GM12878 (cell line): ENCODE measurements at regions not wholly inside any gene's neighbourhood (a gene's known extent, or its start where the extent isn't known, plus 50 kb on each side); places are given as distances from the start of the nearest gene placed in this dataset.

Experiments
- ATAC-seq: fragments of 200-7000 bp; cut with Tn5 transposase; 3 replicates; pipeline ENCODE4 v1.9.1; 2020; ENCODE audit warnings: mild to moderate bottlenecking, moderate library complexity
- BruUV-seq: library from RNA; stranded (reverse); fragments of 400-500 nt; replicated peaks from 2 replicates; lab custom pipeline; 2021; lab: Mats Ljungman, UMichigan
- CTCF ChIA-PET: fragments of 300-600 bp; sonication (Branson Sonifier 250); formaldehyde crosslinking; extraction: SDS; loops from one replicate; lab custom pipeline; 2021; ENCODE audit warnings: inconsistent platforms; lab: Yijun Ruan, JAX
- POLR2A ChIA-PET: fragments of 350-600 bp; formaldehyde crosslinking; extraction: SDS; loops from one replicate; lab custom pipeline; 2021; ENCODE audit warnings: inconsistent platforms; lab: Charles Lee
- RAD21 ChIA-PET: fragments of 300-600 bp; sonication (Branson Sonifier 250); formaldehyde crosslinking; loops from one replicate; lab custom pipeline; 2023; ENCODE audit warnings: antibody characterized with exemption; ENCODE audit not compliant: unreplicated experiment; lab: Charles Lee
- SMC1A ChIA-PET: fragments of 300-600 bp; sonication (Branson Sonifier 250); formaldehyde crosslinking; loops from one replicate; lab custom pipeline; 2023; ENCODE audit not compliant: unreplicated experiment, uncharacterized antibody; lab: Charles Lee
- DNase-seq: peaks from one replicate; pipeline ENCODE4 v3.0.0-alpha.2; 2011; ENCODE audit warnings: low read depth, low spot score
- FAIRE-seq: peaks from 3 replicates; lab custom pipeline; 2011; peaks lifted over from hg19 to GRCh38; lab: Jason Lieb, UNC
- H2AFZ ChIP-seq: 2 replicates; pipeline ENCODE4 v1.6.0; 2011; ENCODE audit warnings: low read depth, low read length, control low read depth; ENCODE audit not compliant: control insufficient read depth
- H3K27ac ChIP-seq: 2 replicates; pipeline ENCODE4 v1.5.1; 2011; ENCODE audit warnings: control low read depth; ENCODE audit not compliant: control insufficient read depth, insufficient read depth
- H3K27me3 ChIP-seq, 2 experiments: replicated peaks in 1 of 2; 2 replicates each; pipeline versions ENCODE4 v1.6.0 to v1.6.1; 2011; ENCODE audit warnings: low read length in 1 of 2; ENCODE audit not compliant: control insufficient read depth in 2 of 2, insufficient read depth in 2 of 2
- H3K36me3 ChIP-seq, 2 experiments: 2 replicates each; pipeline ENCODE4 v1.5.1; 2011; ENCODE audit warnings: low read length in 1 of 2; ENCODE audit not compliant: control insufficient read depth in 2 of 2, insufficient read depth in 2 of 2
- H3K4me1 ChIP-seq: 2 replicates; pipeline ENCODE4 v1.6.1; 2011; ENCODE audit warnings: mild to moderate bottlenecking, low read length, moderate library complexity, mixed read lengths; ENCODE audit not compliant: control insufficient read depth, insufficient read depth
- H3K4me2 ChIP-seq: 2 replicates; pipeline ENCODE4 v1.6.0; 2011; ENCODE audit warnings: control low read depth; ENCODE audit not compliant: control insufficient read depth, insufficient read depth
- H3K4me3 ChIP-seq: fragments of 200-600 bp; sonication (generic); 2 replicates; pipeline ENCODE4 v1.5.1; 2016
- H3K79me2 ChIP-seq: 2 replicates; pipeline ENCODE4 v1.6.0; 2011; ENCODE audit warnings: low read length; ENCODE audit not compliant: control insufficient read depth, insufficient read depth
- H3K9ac ChIP-seq: 2 replicates; pipeline ENCODE4 v1.8.0; 2011; ENCODE audit warnings: low read length, control low read depth, mixed read lengths; ENCODE audit not compliant: control insufficient read depth, insufficient read depth
- H3K9me3 ChIP-seq: replicated peaks from 3 replicates; pipeline ENCODE4 v1.5.1; 2011; ENCODE audit warnings: mild to moderate bottlenecking, low read length; ENCODE audit not compliant: control insufficient read depth, insufficient read depth
- H4K20me1 ChIP-seq: 2 replicates; pipeline ENCODE4 v1.6.0; 2011; ENCODE audit not compliant: control insufficient read depth, insufficient read depth
- CHD1 ChIP-seq: IDR thresholded peaks from 2 replicates; pipeline ENCODE4 v1.6.1; 2012; ENCODE audit warnings: low read depth, low read length, improper control_type of control experiment
- DPF2 ChIP-seq: fragments of 450-650 bp; IDR thresholded peaks from 2 replicates; pipeline ENCODE4 v1.6.1; 2017; ENCODE audit warnings: mild to moderate bottlenecking
- E2F4 ChIP-seq: IDR thresholded peaks from 2 replicates; pipeline ENCODE4 v1.6.1; 2012; ENCODE audit warnings: low read depth, low read length, improper control_type of control experiment
- EGR1 ChIP-seq, 2 experiments: IDR thresholded peaks; 1 replicate in 1 of 2; 2 replicates in 1 of 2; pipeline ENCODE4 v1.6.1; 2011 to 2012; ENCODE audit warnings: low read depth in 2 of 2, low read length in 2 of 2, borderline replicate concordance in 1 of 2, mild to moderate bottlenecking in 1 of 2, moderate library complexity in 1 of 2
- IKZF2 ChIP-seq, 2 experiments: fragments of 450-650 bp; IDR thresholded peaks; 2 replicates each; pipeline ENCODE4 v1.6.1; 2017; ENCODE audit warnings: mild to moderate bottlenecking in 2 of 2, moderate library complexity in 2 of 2
- LARP7 ChIP-seq: fragments of 450-650 bp; IDR thresholded peaks from 2 replicates; pipeline ENCODE4 v1.6.1; 2017; ENCODE audit warnings: mild to moderate bottlenecking
- RUNX3 ChIP-seq: IDR thresholded peaks from 2 replicates; pipeline ENCODE4 v1.6.1; 2012; ENCODE audit warnings: low read length, inconsistent platforms
- SRF ChIP-seq, 2 experiments: IDR thresholded peaks; 2 replicates each; pipeline ENCODE4 v1.6.1; 2011; ENCODE audit warnings: low read depth in 2 of 2, low read length in 2 of 2, mild to moderate bottlenecking in 1 of 2, moderate library complexity in 1 of 2
- ZBTB4 ChIP-seq: fragments of 450-650 bp; formaldehyde crosslinking; IDR thresholded peaks from 2 replicates; pipeline ENCODE4 v1.4.0; 2022; ENCODE audit warnings: mild to moderate bottlenecking, moderate library complexity
- WGBS: methylation state at CpG from one replicate; pipeline ENCODE4 v1.1.6; 2016; ENCODE audit warnings: low lambda C conversion rate; ENCODE audit not compliant: insufficient replicate concordance, insufficient coverage; ENCODE audit errors: missing lambda C conversion rate; 5-methylcytosine and 5-hydroxymethylcytosine counted together
- in situ Hi-C: fragments of 300-500 bp; cut with MboI; formaldehyde crosslinking; loops from 9 replicates; pipeline ENCODE4 v1.14.3; 2018; ENCODE audit warnings: mixed read lengths
- intact Hi-C: fragments of 100-400 bp; cut with micrococcal nuclease; formaldehyde crosslinking; loops from one replicate; pipeline ENCODE4 v1.14.2; 2022; ENCODE audit not compliant: unreplicated experiment

GRCh38 chr2:128403814-128404708 is 85.4 kb upstream of the HS6ST1 start:
- POLR2A ChIA-PET = no interaction called here

GRCh38 chr2:128404709-128405466 is 86.2 kb upstream of the HS6ST1 start:
- TF ChIP-seq RUNX3 (no peak), IKZF2 (IDR thresholded peaks at IDR 0.05) (no peak), E2F4 (no peak), DPF2 (no peak), EGR1 (IDR thresholded peaks at IDR 0.05; ENCODE audit: borderline replicate concordance in 1 of 2, low read depth in 2 of 2, low read length in 2 of 2) (no peak), LARP7 (no peak), ZBTB4 (CRISPR knock-in tag) (no peak), SRF (IDR thresholded peaks at IDR 0.05; ENCODE audit: low read depth in 2 of 2, low read length in 2 of 2) (no peak)
- Histone ChIP-seq H3K9me3 (no peaks in the 10 kb centered on the region), H3K4me2 (no peak overlapping the region), H3K79me2 (no peaks in the 10 kb centered on the region), H2AFZ (no peak overlapping the region), H3K27me3 (no peaks in the 10 kb centered on the region; a peak in 1 of 4 replicates), H3K4me1 (no peaks in the 10 kb centered on the region), H3K36me3 (no peaks in the 10 kb centered on the region), H3K27ac (no peak overlapping the region), H3K4me3 (no peak overlapping the region), H3K9ac (no peak overlapping the region), H4K20me1 (no peaks in the 10 kb centered on the region)
- DNase-seq (no peak), ATAC-seq (peak; percentile 79), FAIRE-seq (no peak)
- in situ Hi-C loops (no loop called here), intact Hi-C loops (no loop called here)
- ChIA-PET POLR2A (no interaction called here), SMC1A (interaction anchor here (1.0 kb wide), 1 partner anchor 9 kb away, joined by 4 read pairs; no protein-coding TSS in a partner anchor), RAD21 (no interaction called here), CTCF (no interaction called here)
- no TSS peak for BruUV-seq
- WGBS = 49% methylated on average over 11 of the region's 11 CpGs

More at GRCh38 chr2:128403814-128404708, 85.4 kb upstream of the HS6ST1 start:
- ChIA-PET RAD21 (no interaction called here), CTCF (no interaction called here)
- in situ Hi-C loops (no loop called here), intact Hi-C loops (no loop called here)
- DNase-seq (no peak), ATAC-seq (no peak)
- Histone ChIP-seq H3K4me3 (no peak overlapping the region), H3K27ac (no peak overlapping the region), H3K27me3 (peaks cover 0 to 3% of the 10 kb centered on the region in 2 experiments; a peak in 1 of 4 replicates), H3K4me2 (no peak overlapping the region), H3K9ac (no peak overlapping the region), H3K9me3 (no peaks in the 10 kb centered on the region), H3K36me3 (no peaks in the 10 kb centered on the region)
- WGBS = 22% methylated on average over 5 of the region's 5 CpGs
- BruUV-seq = no TSS peak
- TF ChIP-seq CHD1 = no peak
- TF ChIP-seq, all 136 proteins: peak for 0
- no peaks in the 10 kb centered on the region for H4K20me1 ChIP-seq
- no peaks in the 10 kb centered on the region for H3K4me1 ChIP-seq
- SMC1A ChIA-PET = interaction anchor here (1.0 kb wide), 1 partner anchor 10 kb away, joined by 4 read pairs; no protein-coding TSS in a partner anchor
- no peak for FAIRE-seq
- H3K79me2 ChIP-seq = no peaks in the 10 kb centered on the region
- no peak overlapping the region for H2AFZ ChIP-seq
